ENCODE measurements at regions not wholly inside any gene's neighbourhood (a gene's known extent, or its start where the extent isn't known, plus 50 kb on each side); places are given as distances from the start of the nearest gene placed in this dataset.

- TF ChIP-seq EZH2phosphoT487 (IDR thresholded peaks at IDR 0.05; ENCODE audit: borderline replicate concordance) (no peak), CTCF (conservative IDR thresholded peaks at IDR 0.05; ENCODE audit: low read length) (no peak)
Measured at GRCh38 chr7:114791771-114792170, 130.1 kb upstream of the MDFIC start.

All from Loucy (cell line).